SH-SY5Y (cell line): ENCODE measurements at regions not wholly inside any gene's neighbourhood (a gene's known extent, or its start where the extent isn't known, plus 50 kb on each side); places are given as distances from the start of the nearest gene placed in this dataset.

Experiments used
- GATA2 ChIP-seq: IDR thresholded peaks from 2 replicates; pipeline ENCODE4 v1.6.1; 2011; ENCODE audit warnings: mild to moderate bottlenecking, low read depth, low read length
- GATA3 ChIP-seq: IDR thresholded peaks from 2 replicates; pipeline ENCODE4 v1.6.1; 2011; ENCODE audit warnings: low read depth, mild to moderate bottlenecking, low read length, moderate library complexity

DNA sequence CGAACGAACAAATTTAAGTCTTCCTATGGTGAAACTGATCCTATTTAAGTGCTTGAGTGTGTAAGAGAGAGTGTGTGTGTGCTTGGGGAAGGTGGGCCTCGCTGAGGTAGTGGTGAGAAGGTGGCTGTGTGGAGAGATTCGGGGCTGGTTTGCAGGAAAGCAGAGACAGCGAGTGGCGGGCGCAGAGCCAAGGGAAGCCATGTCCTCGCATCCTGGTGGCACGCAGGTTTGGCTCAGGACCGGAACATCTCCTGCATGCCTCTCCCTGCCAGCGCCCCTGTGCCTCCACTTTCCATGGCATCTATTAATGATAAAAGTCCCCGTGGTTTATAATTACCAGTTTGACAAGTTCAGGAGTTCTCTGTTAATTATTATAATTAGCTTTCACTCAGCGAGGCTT is 383.1 kb upstream of the CADM1 start:
- TF ChIP-seq GATA2 (no peak), GATA3 (no peak)
